GM19328 (cell line): ENCODE measurements at regions not wholly inside any gene's neighbourhood (a gene's known extent, or its start where the extent isn't known, plus 50 kb on each side); places are given as distances from the start of the nearest gene placed in this dataset.
"Not testable (repeated sequence)": the region's sequence is repeated elsewhere in the genome, so short reads cannot be mapped to it uniquely, and the experiment has no call there.

Experiments used
- ATAC-seq: cut with Tn5 transposase; IDR thresholded peaks from one replicate; pipeline ENCODE4 v1.9.1; 2021; ENCODE audit warnings: mild to moderate bottlenecking, moderate library complexity; ENCODE audit not compliant: unreplicated experiment

DNA sequence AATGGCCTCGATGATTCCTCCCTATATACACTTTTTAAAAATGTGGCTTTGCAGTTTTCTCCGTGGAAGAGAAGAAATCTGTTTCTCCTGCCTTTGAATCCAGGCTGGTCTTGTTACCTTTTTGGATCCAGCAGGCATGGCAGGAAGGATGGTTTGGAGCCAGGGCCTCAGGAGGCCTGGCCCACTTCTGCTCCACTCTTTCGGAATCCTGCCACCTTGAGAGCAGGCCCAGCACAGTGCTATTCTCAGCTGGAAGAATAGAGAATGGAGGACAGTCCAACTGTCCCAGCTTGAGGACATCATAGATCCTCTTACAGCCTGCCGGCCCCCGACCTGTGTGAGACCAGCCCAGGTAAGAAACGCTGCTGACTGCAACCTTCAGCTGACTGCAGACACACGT lies 421.5 kb downstream of the FUT8 start:
- no peak for ATAC-seq

DNA sequence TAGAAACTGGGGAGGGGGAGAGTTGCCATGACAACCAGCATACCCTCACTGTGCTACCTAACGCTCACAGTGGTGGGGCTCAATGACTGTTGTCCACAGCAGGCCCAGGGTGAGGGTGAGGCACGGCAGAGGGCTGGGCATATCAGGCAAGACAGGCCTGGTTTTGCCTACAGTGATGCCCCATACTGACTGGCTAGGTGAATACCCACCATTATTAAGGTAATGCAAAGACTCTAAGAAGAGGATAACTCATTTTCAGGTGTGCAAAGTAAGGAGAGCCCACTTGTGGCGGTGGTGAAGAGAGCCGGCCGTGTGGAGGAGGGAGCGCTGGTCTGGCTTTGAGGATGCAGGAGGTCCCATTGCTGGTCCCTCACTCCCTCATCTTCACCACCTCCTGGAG lies 422.3 kb downstream of the FUT8 start:
- ATAC-seq = no peak

DNA sequence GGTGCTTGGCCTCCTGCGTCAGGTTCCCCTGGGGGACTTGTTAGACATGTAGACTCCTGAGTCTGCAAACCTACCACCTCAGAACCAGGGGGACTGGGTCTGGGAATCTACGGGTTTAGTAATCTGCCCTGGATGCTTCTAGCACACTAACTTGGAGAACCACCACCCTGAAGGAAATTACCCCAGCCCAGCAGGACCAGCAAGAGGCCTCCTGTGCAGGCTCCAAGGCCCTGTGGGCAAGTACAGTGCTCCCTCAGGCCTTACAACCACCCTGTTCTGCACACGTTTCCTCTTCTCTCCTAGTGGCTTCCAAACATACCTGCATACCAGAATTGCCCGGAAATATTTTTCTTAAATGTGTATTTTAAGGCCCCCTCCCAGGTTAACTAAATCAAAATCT lies 423.0 kb downstream of the FUT8 start:
- ATAC-seq = no peak

DNA sequence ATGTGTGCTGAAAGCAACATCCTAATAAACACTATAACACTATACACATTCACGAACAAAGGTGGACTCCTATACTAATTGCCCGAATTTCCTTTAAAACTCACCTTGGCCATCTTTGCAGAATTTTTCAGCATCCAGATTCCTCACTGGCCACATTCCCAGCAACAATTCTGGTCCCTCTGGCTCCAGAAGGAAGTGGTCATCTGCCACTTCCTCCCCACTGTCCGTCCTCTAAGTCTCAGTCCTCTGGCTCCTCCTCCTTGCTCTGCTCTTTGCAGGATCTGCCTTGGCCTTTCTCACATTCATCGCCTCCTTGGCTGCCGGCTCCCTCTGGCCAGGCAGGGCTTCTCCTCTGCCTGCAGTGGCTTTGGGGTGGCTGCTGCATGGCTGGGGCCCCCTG lies 426.0 kb downstream of the FUT8 start:
- ATAC-seq = no peak

DNA sequence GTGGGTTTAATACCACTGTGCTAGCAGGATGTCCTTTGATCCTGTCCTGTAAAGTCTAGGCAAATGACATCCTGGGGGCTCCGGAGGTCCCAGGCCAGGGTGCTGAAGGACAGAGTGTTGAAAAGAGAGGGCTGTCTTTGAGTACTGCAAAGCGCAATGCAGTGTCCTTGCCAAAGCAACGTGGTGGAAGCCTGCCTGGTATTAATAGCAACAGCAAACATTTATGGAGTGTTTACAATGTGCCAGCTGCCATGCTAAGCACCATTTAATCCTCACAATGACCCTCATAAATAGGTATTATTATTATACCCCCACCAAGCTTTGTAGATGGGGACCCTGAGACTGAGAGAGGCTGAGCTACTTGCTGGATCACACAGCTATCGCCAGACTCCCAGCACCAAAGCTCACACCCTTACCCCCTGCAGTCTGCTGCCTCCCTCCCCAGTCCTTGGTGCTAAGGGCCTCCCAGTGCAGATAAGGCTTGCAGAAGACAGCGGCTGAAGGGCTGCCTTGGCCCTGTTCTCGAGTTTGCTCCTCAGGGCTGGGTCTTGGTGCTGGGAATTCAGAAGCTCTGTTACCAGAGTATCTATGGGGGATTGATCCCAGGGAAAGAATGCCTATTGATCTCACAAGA lies 427.7 kb downstream of the FUT8 start:
- ATAC-seq = no peak

DNA sequence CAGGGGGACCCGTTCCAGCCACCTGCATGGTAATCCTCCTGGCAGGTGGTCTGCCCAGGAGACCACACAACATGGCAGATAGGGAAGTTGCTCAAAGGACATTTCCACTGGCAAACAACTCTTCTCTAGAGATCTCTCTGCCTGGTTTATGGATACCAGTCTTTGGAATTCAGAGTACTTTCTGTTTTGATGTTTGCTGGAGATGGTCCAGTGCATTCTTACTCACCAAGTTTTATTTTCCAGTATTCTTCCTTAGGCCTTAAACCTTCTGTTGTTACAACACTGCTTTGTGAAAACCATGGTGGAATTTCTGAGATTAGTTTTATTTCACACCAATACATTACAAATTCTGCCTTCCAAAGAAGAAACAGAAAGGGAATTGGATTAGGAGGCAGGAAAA lies 428.3 kb downstream of the FUT8 start:
- ATAC-seq = no peak

DNA sequence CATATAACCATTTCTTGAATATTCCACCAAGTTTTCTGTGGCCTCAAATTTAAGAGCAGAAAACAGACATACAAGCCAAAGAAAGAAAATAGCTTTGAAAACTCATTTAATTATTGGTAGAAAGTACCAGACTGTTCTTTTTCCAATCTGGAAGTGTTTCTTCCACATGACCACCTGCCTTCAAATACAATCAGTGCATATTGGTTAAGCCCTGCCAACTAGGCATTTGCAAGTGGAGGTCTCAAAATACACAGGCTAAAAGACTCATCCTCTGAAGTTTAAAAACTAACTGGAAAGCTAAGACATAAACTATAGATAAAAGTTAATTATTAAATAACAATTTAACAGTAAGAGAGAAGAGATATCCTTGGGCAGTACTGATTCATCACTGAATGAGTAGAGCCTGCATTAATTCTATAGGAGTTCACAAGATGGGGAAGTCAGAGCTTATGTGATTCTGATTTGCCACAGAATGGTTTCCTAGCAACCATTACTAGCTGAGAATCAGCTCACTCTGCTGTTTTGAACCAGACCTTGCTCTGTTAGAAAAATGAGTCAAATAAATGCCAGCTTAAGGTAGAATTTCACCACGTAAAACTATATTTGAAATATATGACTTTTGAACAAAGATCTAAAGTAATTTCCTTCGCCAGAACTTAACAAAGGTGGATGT lies 433.8 kb downstream of the FUT8 start:
- ATAC-seq = no peak

DNA sequence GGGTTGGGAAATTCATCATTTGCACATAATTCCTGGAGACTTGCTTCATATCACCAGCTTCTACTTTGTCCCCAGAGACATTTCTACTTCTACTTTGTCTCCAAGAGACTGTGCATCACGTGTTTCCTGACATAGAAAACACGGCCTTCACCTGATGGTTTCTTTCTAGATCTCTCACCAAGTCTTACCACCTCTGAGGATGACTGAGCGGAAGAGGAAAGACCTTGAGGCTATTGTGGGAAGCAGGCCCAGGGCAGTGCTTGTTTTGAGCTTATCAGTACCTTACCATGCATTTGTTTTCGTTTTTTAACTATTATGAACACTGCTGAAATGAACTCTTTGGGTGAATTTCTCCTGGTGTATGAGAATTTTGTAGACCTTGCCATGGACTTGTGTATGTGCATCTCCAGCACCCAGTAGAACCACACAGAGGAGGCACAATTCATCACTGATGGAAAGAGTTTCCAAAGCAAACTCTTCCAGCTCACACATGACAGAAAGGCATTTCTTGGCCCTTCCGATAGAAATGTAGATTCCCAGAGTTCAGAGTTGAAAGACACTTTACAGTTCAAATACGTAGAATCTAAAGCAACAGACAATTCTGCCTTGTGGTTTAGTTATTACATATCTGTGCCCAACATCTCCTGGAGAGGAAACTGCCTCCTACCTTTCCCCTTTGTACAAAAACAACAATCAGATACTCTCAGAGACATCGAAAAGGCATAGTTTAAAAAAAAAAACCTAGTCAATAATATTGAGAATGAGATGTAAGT lies 434.7 kb downstream of the FUT8 start:
- ATAC-seq = peak; percentile 67

DNA sequence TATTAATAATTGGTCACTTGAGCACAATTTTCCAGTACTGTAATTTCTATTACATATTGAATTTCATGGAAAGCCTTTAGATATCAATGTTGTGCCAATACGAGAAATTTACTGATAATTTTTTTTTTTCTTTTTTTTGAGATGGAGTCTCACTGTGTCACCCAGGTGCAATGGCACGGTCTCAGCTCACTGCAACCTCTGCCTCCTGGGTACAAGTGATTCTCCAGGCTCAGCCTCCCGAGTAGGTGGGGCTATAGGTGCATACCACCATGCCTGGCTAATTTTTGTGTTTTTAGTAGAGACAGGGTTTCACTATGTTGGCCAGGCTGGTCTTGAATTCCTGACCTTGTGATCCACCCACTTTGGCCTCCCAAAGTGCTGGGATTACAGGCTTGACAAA lies 435.4 kb downstream of the FUT8 start:
- not testable (repeated sequence) for ATAC-seq

DNA sequence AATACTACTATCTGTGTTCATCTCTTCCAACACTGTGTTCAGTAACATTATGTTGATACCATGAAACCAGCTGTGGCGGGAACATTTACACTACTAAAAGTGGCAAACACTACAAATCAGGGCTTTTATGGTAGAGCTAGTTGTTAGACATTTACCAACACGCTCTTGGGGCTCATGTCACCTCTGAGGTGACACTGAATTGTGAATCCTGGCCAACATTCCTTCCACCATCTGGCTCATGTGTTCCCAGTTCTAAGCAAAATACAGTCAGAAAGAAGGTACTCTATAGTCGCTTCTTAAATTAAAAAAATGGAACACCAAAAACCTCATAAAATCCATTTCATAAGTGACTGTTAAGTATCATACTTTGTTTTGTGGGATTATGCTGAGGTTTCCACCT lies 436.6 kb downstream of the FUT8 start:
- ATAC-seq = no peak

DNA sequence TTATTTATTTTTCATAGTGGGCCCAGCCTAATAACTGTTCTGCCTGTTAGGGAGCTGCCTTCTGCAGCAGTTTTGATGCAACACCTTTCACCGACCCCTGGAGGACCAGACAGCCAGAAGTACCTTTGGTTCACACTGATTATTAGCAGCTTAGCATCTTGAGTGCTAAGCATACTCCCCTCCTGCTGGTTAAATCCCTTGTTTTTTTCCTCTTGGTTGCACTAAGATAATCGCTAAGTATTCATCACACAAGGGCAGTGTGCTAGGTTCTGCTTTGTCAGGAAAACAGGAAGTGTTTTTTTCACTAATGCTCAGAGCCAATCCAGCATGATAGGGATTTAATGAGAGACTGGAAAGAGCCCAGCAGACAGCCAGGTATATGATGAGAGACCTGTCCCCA lies 437.0 kb downstream of the FUT8 start:
- ATAC-seq = no peak

DNA sequence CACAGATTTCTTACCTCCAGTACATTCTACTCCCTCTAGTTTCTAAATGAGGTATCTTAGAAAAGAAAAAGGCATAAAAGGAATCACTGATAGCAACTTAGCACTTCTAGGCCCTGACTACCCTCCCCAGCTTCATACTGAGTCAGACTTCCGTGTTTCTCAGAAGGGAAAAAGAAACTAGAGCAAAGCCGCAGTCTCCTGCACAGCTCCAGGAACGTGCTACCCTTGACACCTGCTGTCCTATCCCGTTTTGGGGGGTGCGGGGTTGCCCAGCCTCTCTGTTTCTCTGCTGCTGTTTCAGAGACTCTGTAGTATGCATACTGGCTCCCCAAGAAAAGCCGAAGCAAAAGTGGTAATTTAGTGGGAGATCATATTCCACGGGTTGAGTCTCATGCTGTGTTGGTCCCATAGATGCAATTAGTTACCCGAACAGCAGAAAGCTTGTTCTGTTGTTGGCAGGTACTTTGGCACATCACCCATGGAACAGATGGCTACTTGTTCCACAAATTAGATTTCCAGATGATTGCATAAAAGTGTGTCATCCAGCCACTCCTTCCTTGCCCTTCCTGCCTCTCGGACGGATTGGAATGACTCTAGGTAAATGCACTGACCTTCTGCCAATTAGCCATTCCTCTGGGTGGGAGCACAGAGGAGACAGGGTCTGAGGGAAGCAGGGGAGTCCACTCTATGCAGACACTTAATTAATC lies 438.1 kb downstream of the FUT8 start:
- no peak for ATAC-seq

DNA sequence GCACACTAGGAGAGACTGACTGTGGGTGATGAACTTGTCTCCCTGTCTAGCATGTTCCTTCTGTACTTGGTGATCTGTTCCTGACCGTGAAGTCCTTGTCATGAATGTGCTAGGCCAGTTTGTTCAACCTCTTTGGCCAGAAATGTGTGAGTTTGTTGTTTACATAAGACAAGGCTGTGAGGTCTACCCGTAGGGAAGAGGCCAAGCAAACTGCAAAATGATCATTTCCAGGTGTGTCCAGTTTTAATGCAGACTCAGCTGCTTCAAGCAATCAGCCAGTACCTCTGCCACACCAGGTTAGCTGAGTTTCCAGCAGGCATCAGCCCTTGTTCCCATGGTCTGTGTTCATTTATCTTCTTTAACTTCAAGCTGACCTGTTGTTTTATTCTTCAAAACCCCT lies 440.2 kb downstream of the FUT8 start:
- ATAC-seq = no peak

DNA sequence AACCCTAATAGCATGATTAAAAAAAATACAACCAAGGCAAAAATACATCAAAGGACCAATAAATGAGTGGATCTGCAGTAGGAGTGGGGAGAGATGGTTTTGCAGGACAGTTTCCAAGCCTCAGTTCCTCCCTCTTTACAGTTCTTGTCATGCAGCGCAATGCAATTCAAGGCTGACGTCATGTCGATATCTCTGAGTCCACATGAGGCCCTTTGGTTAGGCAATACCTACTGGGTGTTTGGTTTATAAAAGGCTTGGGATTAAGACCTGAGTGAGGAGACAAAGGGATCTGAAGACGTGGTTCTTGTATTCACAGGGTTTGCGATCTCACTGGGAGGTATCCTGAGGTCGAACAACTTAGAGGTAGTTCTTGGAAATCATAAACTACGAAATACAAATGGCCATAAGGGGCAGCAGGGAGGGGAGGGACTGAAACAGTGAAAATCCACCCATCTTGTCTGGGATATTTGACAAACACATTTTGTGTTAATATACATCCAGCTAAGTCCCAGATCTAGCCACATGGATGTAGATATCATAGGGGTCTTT lies 441.0 kb downstream of the FUT8 start:
- ATAC-seq = no peak

DNA sequence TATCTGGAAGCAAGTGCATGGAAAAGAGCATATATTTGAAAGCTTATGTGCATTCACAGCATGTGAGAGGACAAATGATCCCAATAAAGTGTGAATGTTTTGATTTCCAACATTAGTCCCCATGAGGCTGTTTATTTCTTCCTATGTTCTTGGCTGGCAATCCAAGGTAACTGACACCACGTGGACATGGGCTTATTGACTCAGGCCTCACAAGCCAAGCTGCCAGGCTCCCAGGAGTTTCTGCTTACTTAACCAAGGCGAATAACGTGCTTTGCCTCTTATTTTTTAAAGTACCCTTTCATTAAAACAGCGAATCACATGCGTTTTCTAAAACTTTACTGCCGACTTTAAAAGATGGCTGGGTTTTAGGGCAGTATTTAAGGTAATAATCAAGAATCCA lies 441.7 kb downstream of the FUT8 start:
- no peak for ATAC-seq

DNA sequence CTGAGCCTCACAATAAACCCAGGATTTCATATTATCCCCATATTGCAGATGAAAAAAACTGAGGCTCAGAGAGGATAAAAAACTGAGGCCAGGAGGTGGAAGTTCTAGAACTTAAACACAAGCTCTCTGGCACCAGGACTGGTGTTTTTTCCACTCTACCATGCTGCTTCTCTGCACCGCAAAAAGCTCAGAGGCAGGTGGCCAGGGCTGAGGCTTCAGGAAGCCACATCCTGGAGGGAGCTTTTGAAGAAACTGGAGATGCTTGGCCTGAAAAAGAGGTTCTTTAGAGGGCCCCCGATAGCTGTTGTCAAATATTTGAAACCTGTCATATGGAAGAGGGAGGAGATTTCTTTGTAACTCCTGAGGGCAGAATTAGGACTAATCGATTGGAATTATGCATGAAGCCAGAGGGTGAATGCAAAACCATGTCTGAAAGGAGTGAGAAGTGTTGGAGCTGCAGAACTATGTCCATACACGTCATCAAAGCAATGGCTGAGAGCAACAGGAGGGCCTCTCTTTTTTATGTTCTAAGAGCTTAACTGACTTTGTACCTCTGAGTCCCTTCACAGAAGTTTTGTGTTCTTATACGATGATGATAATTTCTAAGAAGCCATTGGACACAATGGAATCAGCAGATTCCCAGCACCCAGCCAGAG lies 448.6 kb downstream of the FUT8 start:
- ATAC-seq = no peak

DNA sequence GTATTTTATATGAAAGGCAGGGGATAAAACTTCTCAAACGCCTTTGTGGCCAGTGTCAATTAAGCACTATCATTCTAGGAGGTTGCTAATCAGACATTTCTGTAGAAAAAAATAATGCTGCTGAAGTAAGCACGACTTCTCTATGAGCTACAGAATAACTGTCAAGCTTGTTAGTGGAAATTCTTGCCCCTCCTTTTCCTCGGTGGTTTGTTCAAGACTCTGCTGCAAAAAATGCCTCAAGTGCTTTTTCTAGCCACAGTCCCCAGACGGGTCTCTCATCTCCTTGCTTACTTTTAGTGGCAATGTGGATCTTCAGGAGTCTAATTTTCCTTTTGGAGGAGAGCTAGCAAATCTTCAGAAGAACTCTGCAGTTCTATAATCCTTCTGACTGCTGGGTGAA lies 452.0 kb downstream of the FUT8 start:
- ATAC-seq = no peak

DNA sequence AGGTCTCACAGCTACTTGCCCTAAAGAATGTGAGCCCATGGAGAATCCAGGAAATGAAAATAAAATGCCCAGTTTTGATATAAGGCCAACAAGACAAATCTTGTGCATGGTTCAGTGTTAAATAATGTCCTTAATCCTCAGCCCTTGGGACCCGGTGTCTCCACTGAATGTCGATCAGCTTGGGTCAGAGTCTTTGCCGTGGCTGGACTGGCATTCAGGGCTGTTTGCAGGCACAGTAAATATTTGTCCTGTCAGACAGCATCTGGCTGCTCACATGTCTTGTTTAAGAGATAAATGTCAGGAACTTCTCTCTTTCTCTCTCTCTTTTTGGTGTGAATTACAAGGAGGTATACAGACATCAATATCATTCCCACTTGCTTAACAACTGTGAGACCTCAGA lies 452.5 kb downstream of the FUT8 start:
- no peak for ATAC-seq

DNA sequence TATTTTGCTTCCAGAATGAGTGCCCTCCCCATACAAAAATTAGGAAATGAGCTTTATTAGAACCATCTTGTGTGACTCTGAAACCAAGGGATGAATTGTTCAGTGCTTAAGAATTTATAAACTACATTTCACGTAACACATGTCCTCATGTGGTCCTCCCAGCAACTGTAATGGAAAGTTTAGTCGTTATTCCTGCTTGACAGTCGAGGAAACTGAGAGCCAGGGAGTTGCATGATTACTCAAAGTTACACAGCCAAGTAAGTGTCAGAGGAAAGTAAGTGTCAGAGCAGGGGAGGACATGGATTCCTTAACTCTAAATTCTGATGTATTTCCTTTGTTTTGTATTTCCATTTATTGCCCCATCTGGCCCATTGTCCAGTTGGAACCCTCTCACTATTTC lies 453.9 kb downstream of the FUT8 start:
- no peak for ATAC-seq

DNA sequence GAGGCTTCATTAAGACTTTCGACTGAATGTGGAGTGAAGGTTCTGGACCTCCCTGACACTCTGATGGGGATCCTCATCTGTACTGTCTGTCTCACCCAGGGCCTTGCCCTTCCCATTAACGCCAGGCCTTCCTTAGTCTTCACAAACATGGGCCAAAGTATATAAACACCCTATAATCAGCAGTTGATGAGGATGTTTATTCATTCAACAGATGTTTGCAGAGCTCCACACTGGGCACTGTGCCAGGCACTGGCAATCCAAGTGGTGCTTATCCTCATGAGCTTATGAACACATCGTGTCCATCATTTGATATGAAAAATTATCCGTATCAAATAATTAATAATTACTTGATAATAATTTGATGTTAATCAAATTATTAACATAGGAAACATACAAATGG lies 454.4 kb downstream of the FUT8 start:
- no peak for ATAC-seq

DNA sequence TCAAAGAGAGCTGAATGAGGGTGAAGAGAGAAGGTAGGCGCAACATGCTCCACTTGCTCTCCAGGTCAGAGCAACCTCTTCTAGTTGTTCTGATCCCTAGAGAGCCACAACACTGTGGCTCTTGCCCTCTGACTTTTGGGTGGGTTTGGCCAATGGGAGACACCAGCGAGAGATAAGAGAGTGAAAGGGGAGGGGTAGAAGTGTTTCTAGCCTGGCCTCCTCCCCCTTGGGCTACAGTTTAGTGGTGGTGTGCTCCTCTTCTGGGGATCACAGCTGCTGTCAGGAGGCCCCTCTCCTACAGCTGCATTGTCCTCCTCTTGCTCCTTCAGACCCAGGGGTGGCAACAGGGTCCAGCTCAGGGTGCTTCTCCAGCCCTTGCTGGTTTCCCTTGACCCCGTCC lies 454.8 kb downstream of the FUT8 start:
- ATAC-seq = no peak
